Ishikawa (cell line): ENCODE measurements at regions not wholly inside any gene's neighbourhood (a gene's known extent, or its start where the extent isn't known, plus 50 kb on each side); places are given as distances from the start of the nearest gene placed in this dataset.

Experiments used
- CEBPB ChIP-seq: IDR thresholded peaks from 2 replicates; pipeline ENCODE4 v1.6.1; 2012
- CREB1 ChIP-seq: IDR thresholded peaks from 2 replicates; pipeline ENCODE4 v1.6.1; 2012; ENCODE audit warnings: low read depth
- EGR1 ChIP-seq: IDR thresholded peaks from 2 replicates; pipeline ENCODE4 v1.6.1; 2012
- EP300 ChIP-seq: IDR thresholded peaks from 2 replicates; pipeline ENCODE4 v1.6.1; 2012; ENCODE audit warnings: borderline replicate concordance
- FOXM1 ChIP-seq: IDR thresholded peaks from 2 replicates; pipeline ENCODE4 v1.6.1; 2012; ENCODE audit warnings: low read depth, borderline replicate concordance
- MAX ChIP-seq: IDR thresholded peaks from 2 replicates; pipeline ENCODE4 v1.6.1; 2012
- NFIC ChIP-seq: IDR thresholded peaks from 2 replicates; pipeline ENCODE4 v1.6.1; 2012
- RAD21 ChIP-seq: IDR thresholded peaks from 2 replicates; pipeline ENCODE4 v1.6.1; 2012; ENCODE audit warnings: low read depth
- REST ChIP-seq: IDR thresholded peaks from 2 replicates; pipeline ENCODE4 v1.6.1; 2012; ENCODE audit warnings: low read depth, mild to moderate bottlenecking
- TAF1 ChIP-seq: IDR thresholded peaks from 2 replicates; pipeline ENCODE4 v1.6.1; 2012; ENCODE audit warnings: low read depth, mild to moderate bottlenecking
- TCF12 ChIP-seq: IDR thresholded peaks from 2 replicates; pipeline ENCODE4 v1.6.1; 2012; ENCODE audit warnings: low read depth
- TEAD4 ChIP-seq: IDR thresholded peaks from 2 replicates; pipeline ENCODE4 v1.6.1; 2012
- USF1 ChIP-seq: IDR thresholded peaks from 2 replicates; pipeline ENCODE4 v1.6.1; 2012
- YY1 ChIP-seq: IDR thresholded peaks from 2 replicates; pipeline ENCODE4 v1.6.1; 2012; ENCODE audit warnings: low read depth
- ZBTB7A ChIP-seq: IDR thresholded peaks from 2 replicates; pipeline ENCODE4 v1.6.1; 2012; ENCODE audit warnings: low read depth

- TF ChIP-seq TAF1 (no peak), ZBTB7A (no peak), EGR1 (no peak), CREB1 (no peak), YY1 (no peak), EP300 (no peak), TCF12 (no peak), REST (no peak), NFIC (no peak), MAX (no peak), FOXM1 (no peak), RAD21 (no peak), USF1 (no peak), TEAD4 (no peak), CEBPB (no peak)
These were observed 131.8 kb upstream of the ZEB1 start for GRCh38 chr10:31187182-31187581.

- no peak for TF ChIP-seq YY1
- TF ChIP-seq CREB1, result no peak
- no peak for TF ChIP-seq REST
- TF ChIP-seq TEAD4, result no peak
- TF ChIP-seq ZBTB7A, result no peak
- TF ChIP-seq FOXM1, result no peak
- TF ChIP-seq USF1, result no peak
- no peak for TF ChIP-seq TAF1
- no peak for TF ChIP-seq TCF12
- no peak for TF ChIP-seq NFIC
- TF ChIP-seq EGR1, result no peak
These were observed 131.3 kb upstream of the ZEB1 start for GRCh38 chr10:31187607-31188210.

GRCh38 chr10:31188792-31189406 lies 130.1 kb upstream of the ZEB1 start:
- TF ChIP-seq TEAD4, result no peak
- TF ChIP-seq TAF1, result no peak

GRCh38 chr10:31190488-31190887 lies 128.5 kb upstream of the ZEB1 start:
- TF ChIP-seq RAD21 (no peak), EP300 (no peak), TCF12 (no peak), NFIC (no peak), YY1 (no peak), TEAD4 (no peak)

- TF ChIP-seq ZBTB7A (no peak), CEBPB (no peak), REST (no peak), RAD21 (no peak), EP300 (no peak), TCF12 (no peak), MAX (no peak), USF1 (no peak), CREB1 (no peak), TEAD4 (no peak), TAF1 (no peak), NFIC (no peak), YY1 (no peak), FOXM1 (no peak), EGR1 (no peak)
These were observed 126.5 kb upstream of the ZEB1 start for GRCh38 chr10:31192475-31192874.
